ENCODE measurements at regions not wholly inside any gene's neighbourhood (a gene's known extent, or its start where the extent isn't known, plus 50 kb on each side); places are given as distances from the start of the nearest gene placed in this dataset.
A peak's percentile ranks its signal among the peaks of the same experiment; 100 is the strongest.

DNA sequence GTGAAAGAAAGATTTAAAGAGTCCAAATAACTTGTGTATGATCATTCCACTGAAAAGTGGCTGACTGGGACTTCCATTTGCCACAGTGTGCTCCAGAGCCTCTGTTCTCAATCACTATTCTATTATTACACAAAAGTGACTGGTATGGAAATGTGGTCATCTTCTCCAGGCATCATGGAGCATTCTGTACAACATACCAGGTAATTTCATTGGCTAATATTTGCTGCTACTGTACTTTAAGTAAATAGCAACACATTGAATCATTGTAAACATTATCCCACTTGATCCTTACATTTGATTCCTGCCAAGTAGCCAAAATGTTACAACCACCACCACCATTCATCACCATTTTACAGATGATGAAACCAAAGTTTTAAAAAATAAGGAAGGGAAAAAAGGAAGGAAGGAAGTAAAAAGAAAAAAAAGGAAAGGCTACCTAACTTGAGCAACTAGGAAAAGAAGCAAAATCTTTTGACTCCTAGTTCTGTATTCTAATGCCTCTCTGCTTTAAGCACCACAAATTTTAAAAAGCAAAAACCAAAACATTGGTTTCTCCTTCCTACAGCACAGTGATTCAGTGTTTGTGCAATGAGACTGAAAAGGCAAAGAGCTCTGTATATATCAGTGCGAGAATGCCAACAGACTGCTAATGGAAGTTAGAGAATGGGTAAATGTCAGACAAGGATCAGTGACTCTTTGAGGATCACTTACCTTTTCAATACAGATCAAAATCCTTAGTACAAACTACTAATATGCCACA lies 361.4 kb upstream of the PTBP2 start:
- DNase-seq (ENCODE audit: low read depth in 2 of 2): no peak

GRCh38 chr1:96361271-96361856 lies 360.2 kb upstream of the PTBP2 start:
- DNase-seq (ENCODE audit: low read depth in 2 of 2): no peak

DNA sequence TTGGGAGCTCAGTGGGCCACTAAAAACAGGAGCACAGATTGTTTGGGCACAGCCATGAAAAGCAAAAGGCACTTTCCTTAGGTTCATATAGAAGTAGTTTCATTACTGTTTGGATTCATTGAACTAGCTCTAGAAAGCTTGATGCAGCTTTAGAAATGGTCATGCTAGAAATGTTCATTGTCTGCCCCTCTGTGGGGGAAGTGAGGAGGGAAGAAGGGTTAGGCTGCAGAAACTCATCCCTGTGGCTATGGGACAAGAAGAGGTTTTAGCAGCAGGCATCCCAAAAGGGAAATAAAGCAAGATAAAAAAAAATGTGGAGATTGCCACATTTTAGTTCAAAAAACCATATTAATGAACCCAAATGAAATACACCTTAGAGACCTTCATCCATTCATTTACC lies 359.6 kb upstream of the PTBP2 start:
- no peak for DNase-seq (ENCODE audit: low read depth in 2 of 2)

DNA sequence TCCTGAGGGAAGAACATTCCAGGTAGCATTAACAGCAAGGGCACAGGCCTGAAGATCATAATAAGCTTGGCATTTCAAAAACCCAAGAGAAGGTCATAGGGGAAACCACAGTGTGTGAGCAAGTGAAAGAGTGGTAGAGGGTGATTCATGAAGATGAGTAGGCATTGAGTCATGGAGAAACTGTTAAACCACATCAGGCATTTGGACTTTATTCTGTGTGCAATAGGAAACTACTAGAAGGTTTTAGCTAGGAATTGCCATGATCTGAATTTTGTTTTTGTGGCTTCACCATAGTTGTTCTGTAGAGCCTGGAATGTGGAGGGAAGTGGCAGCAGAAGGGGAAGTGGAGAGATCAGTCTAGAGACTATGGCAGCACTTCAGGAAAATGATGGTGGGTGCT lies 359.0 kb upstream of the PTBP2 start:
- DNase-seq (ENCODE audit: low read depth in 2 of 2): peak; percentile 96 to 97

DNA sequence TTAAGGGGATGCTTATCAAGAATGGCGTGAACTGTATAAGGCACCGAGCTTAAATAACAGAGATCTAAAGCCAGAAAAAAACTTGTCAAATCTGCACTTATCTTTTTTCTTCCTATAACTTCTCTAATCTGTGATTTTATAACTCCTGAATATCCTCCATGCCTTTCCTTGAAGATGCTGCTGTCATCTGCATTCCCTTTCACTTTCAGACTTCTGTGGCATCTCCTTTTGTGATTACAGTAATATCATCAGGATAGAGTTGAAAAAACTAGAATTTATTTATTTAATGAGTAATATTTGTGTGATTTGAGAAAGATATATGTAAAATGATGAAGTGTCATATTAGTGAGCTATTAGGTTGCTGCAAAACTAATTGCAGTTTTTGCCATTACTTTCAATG lies 357.8 kb upstream of the PTBP2 start:
- no peak for DNase-seq (ENCODE audit: low read depth in 2 of 2)

- DNase-seq (ENCODE audit: low read depth in 2 of 2): peak; percentile 67 to 71
Measured at GRCh38 chr1:96364576-96364975, 357.0 kb upstream of the PTBP2 start.

GRCh38 chr1:96365076-96365475 lies 356.5 kb upstream of the PTBP2 start:
- DNase-seq (ENCODE audit: low read depth in 2 of 2): no peak

GRCh38 chr1:96365596-96366390 lies 355.8 kb upstream of the PTBP2 start:
- no peak for DNase-seq (ENCODE audit: low read depth in 2 of 2)

GRCh38 chr1:96366516-96366915 lies 355.1 kb upstream of the PTBP2 start:
- no peak for DNase-seq (ENCODE audit: low read depth in 2 of 2)

- DNase-seq (ENCODE audit: low read depth in 2 of 2): no peak
Measured at GRCh38 chr1:96367791-96368190, 353.8 kb upstream of the PTBP2 start.

DNA sequence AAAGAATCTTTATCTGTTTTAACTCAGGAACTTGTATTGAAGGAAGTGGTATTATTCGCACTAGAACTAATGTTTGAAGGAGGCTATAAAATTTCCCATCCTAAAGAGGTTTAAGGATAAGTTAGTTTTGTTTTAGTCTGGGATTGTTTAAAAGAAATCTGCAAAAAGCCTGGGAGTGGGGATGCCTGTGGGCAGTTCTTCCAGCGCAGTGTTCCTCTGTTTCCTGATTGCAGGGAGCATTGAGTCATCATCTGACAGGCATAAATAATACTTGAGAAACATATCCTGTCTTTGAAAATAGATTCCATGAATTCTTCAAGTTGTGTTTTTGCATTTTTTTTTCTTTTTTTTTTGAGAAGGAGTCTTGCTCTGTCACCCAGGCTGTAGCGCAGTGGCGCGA lies 350.8 kb upstream of the PTBP2 start:
- peak; percentile 92 to 93 for DNase-seq (ENCODE audit: low read depth in 2 of 2)

DNA sequence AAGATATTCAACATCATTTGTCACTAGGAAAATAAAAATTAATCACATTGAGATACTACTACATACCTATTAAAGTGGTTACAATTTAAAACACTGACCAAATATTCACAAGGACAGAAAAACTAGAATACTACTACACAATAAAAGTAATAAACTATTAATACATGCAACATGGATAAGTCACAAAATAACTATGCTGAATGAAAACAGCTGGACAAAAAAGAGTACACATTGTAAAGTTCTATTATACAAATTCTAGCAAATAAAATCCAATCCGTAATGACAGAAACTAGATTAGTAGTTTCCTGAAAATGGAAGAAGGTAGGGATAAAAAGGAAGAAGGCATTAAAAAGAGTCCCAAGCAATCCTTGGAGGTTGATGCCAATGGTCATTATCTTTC lies 348.7 kb upstream of the PTBP2 start:
- DNase-seq (ENCODE audit: low read depth in 2 of 2): no peak

- DNase-seq (ENCODE audit: low read depth in 2 of 2): no peak
Measured at GRCh38 chr1:96374076-96374762, 347.4 kb upstream of the PTBP2 start.

- DNase-seq (ENCODE audit: low read depth in 2 of 2): no peak
Measured at GRCh38 chr1:96376846-96377245, 344.7 kb upstream of the PTBP2 start.

GRCh38 chr1:96384611-96385010 lies 337.0 kb upstream of the PTBP2 start:
- DNase-seq (ENCODE audit: low read depth in 2 of 2): no peak

DNA sequence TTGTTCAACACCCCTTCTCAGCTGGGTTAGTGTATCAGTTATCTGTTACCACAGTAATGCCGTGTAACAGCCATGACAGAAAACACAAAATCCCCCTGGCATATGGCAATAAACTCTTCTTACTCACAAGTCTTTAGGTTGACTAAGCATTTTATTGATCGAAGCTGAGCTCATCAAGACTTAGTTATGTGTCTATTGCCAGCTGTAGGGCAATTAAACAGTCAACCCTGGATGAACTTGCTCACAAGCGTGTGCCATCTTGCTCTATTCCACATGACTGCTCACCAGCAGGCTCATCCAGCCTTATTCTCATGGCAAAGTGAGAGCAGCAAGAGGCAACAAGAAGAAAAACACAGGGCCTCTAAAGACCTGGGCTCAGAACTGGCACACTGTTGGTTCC lies 333.8 kb upstream of the PTBP2 start:
- DNase-seq (ENCODE audit: low read depth in 2 of 2): no peak

- no peak for DNase-seq (ENCODE audit: low read depth in 2 of 2)
Measured at GRCh38 chr1:96388421-96389310, 332.9 kb upstream of the PTBP2 start.

GRCh38 chr1:96400089-96400488 lies 321.5 kb upstream of the PTBP2 start:
- no peak for DNase-seq (ENCODE audit: low read depth in 2 of 2)

GRCh38 chr1:96409087-96409486 lies 312.5 kb upstream of the PTBP2 start:
- no peak for DNase-seq (ENCODE audit: low read depth in 2 of 2)

DNA sequence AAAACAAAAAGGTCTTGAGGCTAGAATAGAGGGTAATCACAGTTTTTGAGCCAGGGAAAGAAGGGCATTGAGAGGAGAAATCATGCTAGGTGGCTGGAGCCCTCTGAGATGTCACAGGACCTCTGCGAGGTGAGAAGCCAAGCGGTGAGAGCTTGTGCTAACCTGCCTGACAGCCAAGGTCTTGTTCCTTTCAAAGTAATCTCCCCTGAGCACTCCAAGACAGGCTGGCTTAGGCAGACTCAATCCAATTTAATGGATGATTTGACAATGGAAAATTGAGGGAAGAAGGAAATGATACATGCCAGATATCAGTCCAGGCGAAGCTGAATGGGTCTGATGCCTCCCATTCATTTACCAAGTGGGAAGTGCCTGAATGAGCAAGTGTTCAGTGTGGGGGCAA lies 311.9 kb upstream of the PTBP2 start:
- no peak for DNase-seq (ENCODE audit: low read depth in 2 of 2)

GRCh38 chr1:96411006-96411405 lies 310.6 kb upstream of the PTBP2 start:
- DNase-seq (ENCODE audit: low read depth in 2 of 2): no peak
